Right lobe of liver (tissue), 4 donors: ENCODE measurements at regions not wholly inside any gene's neighbourhood (a gene's known extent, or its start where the extent isn't known, plus 50 kb on each side); places are given as distances from the start of the nearest gene placed in this dataset.

Experiments
- CTCF ChIP-seq, 4 donors: fragments of 200-600 bp in 3 of 4; fragments of 450-650 bp in 1 of 4; IDR thresholded peaks; one replicate each; pipeline versions ENCODE4 v1.5.1 to v1.8.0; 2016 to 2022; ENCODE audit warnings: antibody characterized with exemption in 4 of 4, mild to moderate bottlenecking in 2 of 4
- POLR2A ChIP-seq: fragments of 450-650 bp; IDR thresholded peaks from one replicate; pipeline ENCODE4 v1.6.1; 2017; ENCODE audit warnings: antibody characterized with exemption, mild to moderate bottlenecking
- donor health status: DM: no; HTN: no; CAD: no.
- donor health status: DM: no; HTN: no; CAD: no.
- donor health status: DM: no; HTN: yes; CAD: no.

- TF ChIP-seq CTCF (IDR thresholded peaks at IDR 0.05) (no peak), POLR2A (no peak)
These were observed 362.9 kb upstream of the POU3F2 start for GRCh38 chr6:98471444-98471843.
